IPS-18c (cell line): ENCODE measurements at regions not wholly inside any gene's neighbourhood (a gene's known extent, or its start where the extent isn't known, plus 50 kb on each side); places are given as distances from the start of the nearest gene placed in this dataset.

Source experiments
- H3K4me3 ChIP-seq: 2 replicates; pipeline ENCODE4 v1.7.0; 2013; ENCODE audit warnings: low read depth, mild to moderate bottlenecking, low read length, moderate library complexity; ENCODE audit not compliant: insufficient read depth
- H3K9me3 ChIP-seq: one replicate; pipeline ENCODE4 v1.6.1; 2013; ENCODE audit warnings: mild to moderate bottlenecking, low read length, moderate library complexity; ENCODE audit not compliant: control insufficient read depth, insufficient read depth

GRCh38 chr2:128498086-128498485, 179.4 kb upstream of the HS6ST1 start:
- no peaks in the 10 kb centered on the region for H3K9me3 ChIP-seq

GRCh38 chr2:128498589-128498988, 179.9 kb upstream of the HS6ST1 start:
- no peaks in the 10 kb centered on the region for H3K9me3 ChIP-seq
- no peak overlapping the region for H3K4me3 ChIP-seq

More at GRCh38 chr2:128498086-128498485, 179.4 kb upstream of the HS6ST1 start:
- H3K4me3 ChIP-seq = no peak overlapping the region

- Histone ChIP-seq H3K4me3 (no peak overlapping the region), H3K9me3 (no peaks in the 10 kb centered on the region)
These were observed 180.9 kb upstream of the HS6ST1 start for GRCh38 chr2:128499367-128500137.

- Histone ChIP-seq H3K4me3 (no peak overlapping the region), H3K9me3 (no peaks in the 10 kb centered on the region)
These were observed 181.6 kb upstream of the HS6ST1 start for GRCh38 chr2:128500138-128500800.

GRCh38 chr2:128501006-128501690, 182.5 kb upstream of the HS6ST1 start:
- H3K4me3 ChIP-seq = no peak overlapping the region
- no peaks in the 10 kb centered on the region for H3K9me3 ChIP-seq

GRCh38 chr2:128501700-128502099, 183.0 kb upstream of the HS6ST1 start:
- H3K9me3 ChIP-seq = no peaks in the 10 kb centered on the region

GRCh38 chr2:128502200-128502599, 183.5 kb upstream of the HS6ST1 start:
- no peak overlapping the region for H3K4me3 ChIP-seq
- H3K9me3 ChIP-seq = no peaks in the 10 kb centered on the region

More at GRCh38 chr2:128501700-128502099, 183.0 kb upstream of the HS6ST1 start:
- no peak overlapping the region for H3K4me3 ChIP-seq

- Histone ChIP-seq H3K9me3 (no peaks in the 10 kb centered on the region), H3K4me3 (no peak overlapping the region)
These were observed 184.1 kb upstream of the HS6ST1 start for GRCh38 chr2:128502638-128503246.

- H3K9me3 ChIP-seq = no peaks in the 10 kb centered on the region
- H3K4me3 ChIP-seq = no peak overlapping the region
These were observed 185.0 kb upstream of the HS6ST1 start for GRCh38 chr2:128503399-128504245.

GRCh38 chr2:128504246-128505149, 185.8 kb upstream of the HS6ST1 start:
- no peaks in the 10 kb centered on the region for H3K9me3 ChIP-seq
- H3K4me3 ChIP-seq = no peak overlapping the region

GRCh38 chr2:128505150-128505490, 186.5 kb upstream of the HS6ST1 start:
- H3K9me3 ChIP-seq = no peaks in the 10 kb centered on the region
- H3K4me3 ChIP-seq = no peak overlapping the region

- Histone ChIP-seq H3K4me3 (no peak overlapping the region), H3K9me3 (no peaks in the 10 kb centered on the region)
These were observed 187.2 kb upstream of the HS6ST1 start for GRCh38 chr2:128505575-128506526.

GRCh38 chr2:128506534-128506933, 187.9 kb upstream of the HS6ST1 start:
- H3K9me3 ChIP-seq = no peaks in the 10 kb centered on the region

GRCh38 chr2:128510701-128511397, 192.2 kb upstream of the HS6ST1 start:
- no peaks in the 10 kb centered on the region for H3K9me3 ChIP-seq

More at GRCh38 chr2:128506534-128506933, 187.9 kb upstream of the HS6ST1 start:
- no peak overlapping the region for H3K4me3 ChIP-seq

More at GRCh38 chr2:128510701-128511397, 192.2 kb upstream of the HS6ST1 start:
- no peak overlapping the region for H3K4me3 ChIP-seq
